ENCODE measurements at regions not wholly inside any gene's neighbourhood (a gene's known extent, or its start where the extent isn't known, plus 50 kb on each side); places are given as distances from the start of the nearest gene placed in this dataset.

DNA sequence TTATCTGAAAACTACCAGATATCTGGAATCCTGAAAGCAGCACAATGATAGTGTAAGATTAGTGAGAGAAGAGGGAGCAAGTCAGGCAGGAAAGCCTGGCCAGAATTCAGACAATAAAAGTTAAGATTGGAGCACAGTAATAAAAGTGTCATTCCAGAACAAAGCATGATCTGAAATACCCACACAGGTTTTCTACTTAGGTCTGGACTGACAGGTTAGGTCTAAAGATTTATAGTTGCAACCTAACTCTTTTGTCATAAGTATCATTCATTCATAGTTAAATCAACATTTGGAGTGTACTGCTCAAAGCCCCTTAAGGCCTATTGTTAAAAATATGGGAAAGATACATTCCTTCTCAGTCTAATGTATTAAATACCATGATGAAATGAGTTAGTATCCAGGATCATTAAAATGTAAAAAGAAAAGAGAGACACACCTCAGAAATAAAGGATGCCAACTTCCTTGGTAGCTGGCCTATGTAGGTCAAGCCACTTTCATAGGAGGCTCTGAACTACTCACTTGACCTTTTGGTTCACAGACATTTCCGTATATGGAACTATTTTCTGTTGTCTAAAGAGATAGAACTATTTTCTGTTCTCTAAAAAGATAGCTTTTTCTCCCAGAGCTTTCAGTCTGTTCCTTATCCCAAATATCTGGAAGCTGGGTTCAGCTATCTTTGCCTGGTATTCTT lies 105.2 kb downstream of the FAS start:
- no peak for DNase-seq (ENCODE audit: low spot score)

DNA sequence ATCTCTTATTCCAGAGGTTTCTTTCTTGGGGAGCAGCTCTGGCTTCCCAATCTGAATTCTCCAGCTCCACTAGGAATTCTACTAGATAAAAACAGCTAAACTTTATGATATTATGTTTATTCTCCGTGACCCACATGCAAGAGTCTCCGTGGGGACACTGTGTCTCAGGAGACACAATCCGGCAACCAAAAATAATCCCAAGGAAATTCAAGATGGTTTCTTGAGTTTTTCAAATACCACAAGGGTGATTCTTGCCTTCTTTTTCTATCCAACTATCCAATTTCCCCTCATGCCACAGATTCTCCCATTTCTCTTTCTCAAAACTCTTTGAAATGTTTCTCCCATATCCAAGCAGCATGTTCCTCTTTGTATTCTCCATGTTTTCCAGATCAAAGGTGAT lies 103.1 kb downstream of the FAS start:
- no peak for DNase-seq (ENCODE audit: low spot score)

DNA sequence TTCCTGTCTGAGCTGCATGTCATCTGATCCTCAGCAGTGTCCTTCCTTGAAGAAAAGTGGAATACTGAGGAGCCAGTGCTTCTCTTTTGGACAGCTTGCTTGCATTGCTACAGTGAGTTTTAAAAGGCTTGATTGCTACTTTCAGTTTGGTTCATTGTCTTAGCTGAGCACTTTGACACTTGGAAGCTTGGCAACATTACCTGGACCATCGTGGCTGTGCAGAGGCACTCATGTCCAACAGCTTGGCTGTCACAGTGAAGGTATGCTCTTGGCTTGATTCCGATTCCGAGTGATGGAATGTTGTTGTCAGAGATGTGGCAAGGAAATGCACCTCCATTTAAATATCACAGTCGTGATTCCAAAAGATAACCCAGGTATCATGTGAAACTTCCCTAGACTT lies 102.4 kb downstream of the FAS start:
- no peak for DNase-seq (ENCODE audit: low spot score)

GRCh38 chr10:89092439-89092838 lies 101.8 kb downstream of the FAS start:
- DNase-seq (ENCODE audit: low spot score) = no peak

- peak; percentile 32 for DNase-seq (ENCODE audit: low spot score)
These were observed 100.9 kb downstream of the FAS start for GRCh38 chr10:89091496-89091895.

DNA sequence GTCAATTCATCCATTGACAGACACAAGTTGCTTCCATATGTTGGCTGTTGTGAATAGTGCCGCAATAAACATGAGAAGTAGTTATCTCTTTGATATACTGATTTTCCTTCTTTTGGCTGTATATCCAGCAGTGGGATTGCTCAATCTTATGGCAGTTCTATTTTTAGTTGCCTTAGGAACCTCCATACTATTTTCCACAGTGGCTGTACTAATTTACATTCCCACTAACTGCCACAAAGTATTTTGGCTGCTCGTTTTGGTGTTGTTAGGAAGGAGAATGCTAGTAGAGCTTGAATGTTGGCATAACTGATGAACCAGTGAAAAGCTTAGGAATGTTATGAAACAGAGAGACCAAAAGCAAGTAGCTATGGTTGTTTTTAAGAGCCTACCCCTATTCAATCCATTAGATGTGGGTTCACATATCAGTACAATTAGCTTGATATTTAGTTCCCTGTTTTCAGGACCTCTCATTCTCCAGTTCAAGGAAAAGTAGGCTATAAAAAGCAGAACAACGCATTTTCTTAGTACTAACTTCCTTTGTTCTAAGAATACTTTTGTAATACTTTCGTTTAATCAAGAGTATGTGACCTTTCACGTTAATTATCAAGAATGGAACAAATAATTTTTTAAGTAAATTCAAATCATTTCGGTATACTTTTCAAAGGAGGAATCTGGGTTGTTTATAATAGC lies 100.3 kb downstream of the FAS start:
- DNase-seq (ENCODE audit: low spot score) = no peak

- DNase-seq (ENCODE audit: low spot score) = peak; percentile 82
These were observed 96.4 kb downstream of the FAS start for GRCh38 chr10:89086801-89087521.

DNA sequence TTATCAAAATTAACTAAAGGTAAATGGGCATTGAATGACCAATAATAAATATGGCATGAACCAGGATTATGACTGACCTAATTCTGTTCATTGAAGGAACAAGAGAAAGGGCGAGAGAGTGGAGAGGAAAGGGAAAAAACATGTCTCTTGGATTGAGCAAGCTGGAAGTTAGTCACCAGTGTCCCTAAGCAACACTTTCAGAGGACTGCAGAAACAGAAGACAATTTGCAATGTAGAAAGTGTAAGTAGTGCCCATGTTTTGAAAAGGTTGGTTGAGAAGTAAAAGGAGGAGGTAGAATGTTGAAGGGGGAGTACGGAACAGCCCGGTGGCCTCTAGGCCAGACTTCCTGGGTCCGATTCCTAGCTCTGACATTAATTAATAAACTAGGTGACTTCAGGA lies 94.6 kb downstream of the FAS start:
- DNase-seq (ENCODE audit: low spot score) = no peak

DNA sequence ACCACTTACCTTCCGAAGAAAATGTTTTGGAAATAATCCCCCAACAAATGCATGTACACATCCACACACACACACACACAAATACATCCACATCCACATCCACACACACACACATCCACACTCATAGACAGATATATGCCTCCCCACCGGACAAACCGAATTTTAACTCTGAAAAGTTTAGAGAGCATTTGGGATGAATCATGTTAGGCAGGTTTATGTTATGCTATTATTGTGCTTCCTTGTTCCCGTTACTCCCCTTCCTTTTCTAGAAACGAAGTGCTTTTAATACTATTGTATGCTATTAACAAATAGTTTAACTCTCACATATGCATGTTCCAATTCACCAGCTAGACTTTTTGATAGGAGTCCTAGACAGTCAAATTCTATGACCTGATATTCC lies 91.5 kb downstream of the FAS start:
- DNase-seq (ENCODE audit: low spot score) = no peak

DNA sequence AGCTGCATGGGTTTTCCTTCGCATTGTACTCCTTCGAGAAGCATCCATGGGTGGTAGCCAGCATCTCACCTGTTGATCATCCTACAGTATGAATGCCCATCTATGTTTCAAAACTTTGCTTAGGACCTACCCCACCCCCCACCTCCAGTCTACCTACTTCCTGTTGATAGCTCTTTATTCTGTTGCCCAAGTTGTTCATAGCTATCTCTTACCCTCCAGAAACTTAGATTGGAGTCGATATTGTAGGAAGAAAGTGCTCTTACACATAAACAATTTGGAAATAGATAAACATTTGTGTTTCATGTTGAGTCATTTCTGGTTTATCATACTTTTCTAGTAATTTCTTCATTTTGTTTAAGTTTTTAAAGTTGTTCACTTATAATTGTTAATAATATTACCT lies 90.1 kb downstream of the FAS start:
- no peak for DNase-seq (ENCODE audit: low spot score)

GRCh38 chr10:89079961-89080360 lies 89.4 kb downstream of the FAS start:
- peak; percentile 13 for DNase-seq (ENCODE audit: low spot score)

DNA sequence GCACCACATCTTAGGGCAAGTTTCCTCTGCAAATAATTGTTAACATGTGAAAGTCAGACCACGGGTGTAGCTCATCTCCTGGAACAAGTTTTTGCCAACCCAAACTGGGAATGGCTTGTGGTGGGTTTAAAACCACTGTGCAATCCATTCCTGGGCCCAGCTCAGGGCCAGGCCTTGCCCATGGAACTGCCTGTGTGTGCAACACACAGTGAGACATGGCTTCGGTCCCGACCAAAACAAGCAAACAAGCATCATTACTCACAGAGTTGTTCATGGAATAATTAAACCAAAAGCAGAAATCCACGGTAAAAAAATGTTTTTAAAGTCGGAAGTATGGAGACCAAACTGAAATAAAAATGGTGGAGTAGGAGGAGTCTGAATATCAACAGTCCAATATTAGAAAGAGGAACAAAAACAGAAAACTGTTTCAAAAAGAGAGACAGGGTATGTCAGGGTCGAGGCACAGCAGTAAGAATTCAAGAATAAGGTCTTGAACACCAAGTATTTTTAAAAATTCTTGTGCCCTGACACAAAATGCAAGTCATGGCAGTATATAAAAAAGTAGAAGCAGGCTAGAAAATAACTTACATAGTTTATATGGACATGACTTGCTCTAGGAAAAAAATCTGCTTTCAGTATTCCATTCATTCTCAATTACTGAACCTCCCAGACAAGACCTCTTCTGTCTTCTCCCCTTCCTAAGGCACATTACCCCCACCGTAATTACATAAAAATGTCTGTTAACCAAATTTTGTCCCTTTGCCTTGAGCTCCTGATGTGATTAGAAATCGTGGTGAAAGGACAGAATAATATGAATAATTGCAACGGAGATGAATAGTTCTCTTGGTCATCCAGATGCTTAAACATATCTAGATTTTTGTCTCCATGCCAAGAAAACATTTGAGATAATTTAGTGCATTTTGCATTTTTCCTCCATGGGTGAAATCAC lies 88.4 kb downstream of the FAS start:
- peak; percentile 37 for DNase-seq (ENCODE audit: low spot score)

- DNase-seq (ENCODE audit: low spot score) = no peak
These were observed 85.5 kb downstream of the FAS start for GRCh38 chr10:89076120-89076519.

DNA sequence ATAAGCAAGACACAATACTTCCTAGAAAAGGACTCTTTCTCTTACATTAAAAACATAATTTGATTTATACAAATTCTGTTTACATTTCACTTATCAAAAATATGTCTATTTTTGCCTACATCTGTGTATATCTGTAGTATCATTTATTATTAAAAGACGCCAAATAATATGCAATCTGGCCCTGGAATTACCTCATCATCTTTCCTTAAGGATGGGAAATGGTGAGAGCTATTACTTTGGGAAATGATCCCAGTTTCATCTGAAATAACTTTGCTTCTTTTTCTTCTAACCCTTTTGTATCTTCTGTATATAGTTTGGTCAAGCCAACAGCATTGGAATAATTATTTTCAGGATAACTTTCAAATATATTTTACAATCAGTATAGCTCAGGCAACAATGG lies 85.0 kb downstream of the FAS start:
- no peak for DNase-seq (ENCODE audit: low spot score)

GRCh38 chr10:89074120-89074519 lies 83.5 kb downstream of the FAS start:
- DNase-seq (ENCODE audit: low spot score) = no peak

GRCh38 chr10:89073719-89074118 lies 83.1 kb downstream of the FAS start:
- DNase-seq (ENCODE audit: low spot score) = no peak

GRCh38 chr10:89069589-89069988 lies 79.0 kb downstream of the FAS start:
- no peak for DNase-seq (ENCODE audit: low spot score)
